HepG2 (cell line): ENCODE measurements at regions not wholly inside any gene's neighbourhood (a gene's known extent, or its start where the extent isn't known, plus 50 kb on each side); places are given as distances from the start of the nearest gene placed in this dataset.

Source experiments
- NPAS2 ChIP-seq: sonication (generic); formaldehyde crosslinking; IDR thresholded peaks from 2 replicates; pipeline ENCODE4 v1.8.0; 2022; ENCODE audit warnings: mild to moderate bottlenecking, missing genetic modification reagents, borderline replicate concordance
- ZNF317 ChIP-seq: sonication (generic); formaldehyde crosslinking; IDR thresholded peaks from 2 replicates; pipeline ENCODE4 v1.5.0; 2020; ENCODE audit warnings: mild to moderate bottlenecking, missing genetic modification reagents
- ZSCAN21 ChIP-seq: sonication (generic); formaldehyde crosslinking; IDR thresholded peaks from 2 replicates; pipeline ENCODE4 v1.8.0; 2022; ENCODE audit warnings: mild to moderate bottlenecking, missing genetic modification reagents, moderate library complexity, borderline replicate concordance
- TF ChIP-seq, protein P1 (sequence below): sonication (generic); formaldehyde crosslinking; IDR thresholded peaks from 2 replicates; pipeline ENCODE4 v1.5.1; 2020; ENCODE audit warnings: mild to moderate bottlenecking, missing genetic modification reagents, borderline replicate concordance
- TF ChIP-seq, protein P2 (sequence below): sonication (generic); formaldehyde crosslinking; IDR thresholded peaks from 2 replicates; pipeline ENCODE4 v1.8.1; 2022; ENCODE audit warnings: low read depth, mild to moderate bottlenecking, missing genetic modification reagents
- TF ChIP-seq, protein P3 (sequence below): sonication (generic); formaldehyde crosslinking; IDR thresholded peaks from 2 replicates; pipeline ENCODE4 v1.5.1; 2020; ENCODE audit warnings: missing genetic modification reagents, mild to moderate bottlenecking, borderline replicate concordance

DNA sequence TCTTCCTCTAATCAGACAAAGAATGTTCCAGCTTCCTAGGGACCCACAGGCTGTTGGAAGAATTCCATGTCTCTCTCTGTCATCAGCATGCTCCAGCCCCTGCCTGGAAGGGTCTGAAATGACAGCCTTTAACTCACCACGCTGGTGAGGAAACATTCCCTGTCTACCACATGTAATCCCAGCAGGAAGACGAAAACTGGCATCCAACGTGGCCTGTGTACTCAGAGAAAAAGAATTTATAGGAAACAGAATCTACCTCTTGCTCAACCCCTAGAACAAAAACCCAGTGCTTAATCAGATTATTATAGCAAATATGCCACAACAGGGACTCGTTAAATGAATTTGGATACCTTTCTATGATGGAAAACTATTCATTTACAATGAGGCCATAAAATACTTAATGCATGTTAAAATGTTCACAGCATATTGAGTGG, 147.3 kb upstream of the FOXF1 start (continued):
- TF ChIP-seq, protein P1, sequence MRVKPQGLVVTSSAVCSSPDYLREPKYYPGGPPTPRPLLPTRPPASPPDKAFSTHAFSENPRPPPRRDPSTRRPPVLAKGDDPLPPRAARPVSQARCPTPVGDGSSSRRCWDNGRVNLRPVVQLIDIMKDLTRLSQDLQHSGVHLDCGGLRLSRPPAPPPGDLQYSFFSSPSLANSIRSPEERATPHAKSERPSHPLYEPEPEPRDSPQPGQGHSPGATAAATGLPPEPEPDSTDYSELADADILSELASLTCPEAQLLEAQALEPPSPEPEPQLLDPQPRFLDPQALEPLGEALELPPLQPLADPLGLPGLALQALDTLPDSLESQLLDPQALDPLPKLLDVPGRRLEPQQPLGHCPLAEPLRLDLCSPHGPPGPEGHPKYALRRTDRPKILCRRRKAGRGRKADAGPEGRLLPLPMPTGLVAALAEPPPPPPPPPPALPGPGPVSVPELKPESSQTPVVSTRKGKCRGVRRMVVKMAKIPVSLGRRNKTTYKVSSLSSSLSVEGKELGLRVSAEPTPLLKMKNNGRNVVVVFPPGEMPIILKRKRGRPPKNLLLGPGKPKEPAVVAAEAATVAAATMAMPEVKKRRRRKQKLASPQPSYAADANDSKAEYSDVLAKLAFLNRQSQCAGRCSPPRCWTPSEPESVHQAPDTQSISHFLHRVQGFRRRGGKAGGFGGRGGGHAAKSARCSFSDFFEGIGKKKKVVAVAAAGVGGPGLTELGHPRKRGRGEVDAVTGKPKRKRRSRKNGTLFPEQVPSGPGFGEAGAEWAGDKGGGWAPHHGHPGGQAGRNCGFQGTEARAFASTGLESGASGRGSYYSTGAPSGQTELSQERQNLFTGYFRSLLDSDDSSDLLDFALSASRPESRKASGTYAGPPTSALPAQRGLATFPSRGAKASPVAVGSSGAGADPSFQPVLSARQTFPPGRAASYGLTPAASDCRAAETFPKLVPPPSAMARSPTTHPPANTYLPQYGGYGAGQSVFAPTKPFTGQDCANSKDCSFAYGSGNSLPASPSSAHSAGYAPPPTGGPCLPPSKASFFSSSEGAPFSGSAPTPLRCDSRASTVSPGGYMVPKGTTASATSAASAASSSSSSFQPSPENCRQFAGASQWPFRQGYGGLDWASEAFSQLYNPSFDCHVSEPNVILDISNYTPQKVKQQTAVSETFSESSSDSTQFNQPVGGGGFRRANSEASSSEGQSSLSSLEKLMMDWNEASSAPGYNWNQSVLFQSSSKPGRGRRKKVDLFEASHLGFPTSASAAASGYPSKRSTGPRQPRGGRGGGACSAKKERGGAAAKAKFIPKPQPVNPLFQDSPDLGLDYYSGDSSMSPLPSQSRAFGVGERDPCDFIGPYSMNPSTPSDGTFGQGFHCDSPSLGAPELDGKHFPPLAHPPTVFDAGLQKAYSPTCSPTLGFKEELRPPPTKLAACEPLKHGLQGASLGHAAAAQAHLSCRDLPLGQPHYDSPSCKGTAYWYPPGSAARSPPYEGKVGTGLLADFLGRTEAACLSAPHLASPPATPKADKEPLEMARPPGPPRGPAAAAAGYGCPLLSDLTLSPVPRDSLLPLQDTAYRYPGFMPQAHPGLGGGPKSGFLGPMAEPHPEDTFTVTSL, result no peak
- TF ChIP-seq, protein P2, sequence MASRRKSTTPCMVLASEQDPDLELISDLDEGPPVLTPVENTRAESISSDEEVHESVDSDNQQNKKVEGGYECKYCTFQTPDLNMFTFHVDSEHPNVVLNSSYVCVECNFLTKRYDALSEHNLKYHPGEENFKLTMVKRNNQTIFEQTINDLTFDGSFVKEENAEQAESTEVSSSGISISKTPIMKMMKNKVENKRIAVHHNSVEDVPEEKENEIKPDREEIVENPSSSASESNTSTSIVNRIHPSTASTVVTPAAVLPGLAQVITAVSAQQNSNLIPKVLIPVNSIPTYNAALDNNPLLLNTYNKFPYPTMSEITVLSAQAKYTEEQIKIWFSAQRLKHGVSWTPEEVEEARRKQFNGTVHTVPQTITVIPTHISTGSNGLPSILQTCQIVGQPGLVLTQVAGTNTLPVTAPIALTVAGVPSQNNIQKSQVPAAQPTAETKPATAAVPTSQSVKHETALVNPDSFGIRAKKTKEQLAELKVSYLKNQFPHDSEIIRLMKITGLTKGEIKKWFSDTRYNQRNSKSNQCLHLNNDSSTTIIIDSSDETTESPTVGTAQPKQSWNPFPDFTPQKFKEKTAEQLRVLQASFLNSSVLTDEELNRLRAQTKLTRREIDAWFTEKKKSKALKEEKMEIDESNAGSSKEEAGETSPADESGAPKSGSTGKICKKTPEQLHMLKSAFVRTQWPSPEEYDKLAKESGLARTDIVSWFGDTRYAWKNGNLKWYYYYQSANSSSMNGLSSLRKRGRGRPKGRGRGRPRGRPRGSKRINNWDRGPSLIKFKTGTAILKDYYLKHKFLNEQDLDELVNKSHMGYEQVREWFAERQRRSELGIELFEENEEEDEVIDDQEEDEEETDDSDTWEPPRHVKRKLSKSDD (CRISPR knock-in tag), result no peak
- no peak for TF ChIP-seq NPAS2
- no peak for TF ChIP-seq ZSCAN21
- TF ChIP-seq, protein P3, sequence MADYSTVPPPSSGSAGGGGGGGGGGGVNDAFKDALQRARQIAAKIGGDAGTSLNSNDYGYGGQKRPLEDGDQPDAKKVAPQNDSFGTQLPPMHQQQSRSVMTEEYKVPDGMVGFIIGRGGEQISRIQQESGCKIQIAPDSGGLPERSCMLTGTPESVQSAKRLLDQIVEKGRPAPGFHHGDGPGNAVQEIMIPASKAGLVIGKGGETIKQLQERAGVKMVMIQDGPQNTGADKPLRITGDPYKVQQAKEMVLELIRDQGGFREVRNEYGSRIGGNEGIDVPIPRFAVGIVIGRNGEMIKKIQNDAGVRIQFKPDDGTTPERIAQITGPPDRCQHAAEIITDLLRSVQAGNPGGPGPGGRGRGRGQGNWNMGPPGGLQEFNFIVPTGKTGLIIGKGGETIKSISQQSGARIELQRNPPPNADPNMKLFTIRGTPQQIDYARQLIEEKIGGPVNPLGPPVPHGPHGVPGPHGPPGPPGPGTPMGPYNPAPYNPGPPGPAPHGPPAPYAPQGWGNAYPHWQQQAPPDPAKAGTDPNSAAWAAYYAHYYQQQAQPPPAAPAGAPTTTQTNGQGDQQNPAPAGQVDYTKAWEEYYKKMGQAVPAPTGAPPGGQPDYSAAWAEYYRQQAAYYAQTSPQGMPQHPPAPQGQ (CRISPR knock-in tag), result no peak
- no peak for TF ChIP-seq ZNF317 (CRISPR knock-in tag)
